ENCODE measurements at regions not wholly inside any gene's neighbourhood (a gene's known extent, or its start where the extent isn't known, plus 50 kb on each side); places are given as distances from the start of the nearest gene placed in this dataset.
A peak's percentile ranks its signal among the peaks of the same experiment; 100 is the strongest.
"Not testable (repeated sequence)": the region's sequence is repeated elsewhere in the genome, so short reads cannot be mapped to it uniquely, and the experiment has no call there.

DNA sequence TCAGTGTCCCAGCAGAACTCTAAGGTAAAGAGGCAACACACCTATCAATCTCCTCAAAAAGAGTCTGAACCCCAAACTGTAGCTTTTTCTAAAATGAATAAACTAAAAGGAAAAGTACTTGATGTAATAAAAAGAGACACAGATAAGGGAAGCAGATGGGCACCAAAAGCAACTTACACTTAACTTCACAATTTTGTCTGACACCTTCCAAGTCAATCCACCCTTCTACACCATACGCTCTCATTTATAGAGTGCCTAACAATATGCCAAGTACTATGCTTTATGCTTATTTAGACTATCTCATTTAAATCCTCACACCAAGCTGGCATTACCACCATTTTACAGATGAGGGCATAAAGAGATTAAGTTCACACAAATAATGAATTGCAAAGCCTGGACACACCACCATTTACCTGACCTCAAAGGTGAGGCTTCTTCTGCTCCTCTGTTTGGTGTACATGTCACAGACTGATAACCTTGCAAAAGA, 90.6 kb upstream of the DST start:
- Histone ChIP-seq H3K36me3 (ENCODE audit: control insufficient read depth in 3 of 3, insufficient read depth in 3 of 3, low read length in 3 of 3) (peaks cover 0 to 4% (median 3%) of the 10 kb centered on the region in 3 donors), H3K9ac (ENCODE audit: low read depth in 1 of 3, low read length in 3 of 3) (no peak overlapping the region), H3K27ac (ENCODE audit: low read depth, low read length) (no peak overlapping the region), H3K4me3 (ENCODE audit: low read length in 3 of 3) (no peak overlapping the region), H3K4me1 (ENCODE audit: control insufficient read depth in 3 of 3, insufficient read depth in 3 of 3, low read length in 3 of 3) (peaks cover 0 to 4% (median 0%) of the 10 kb centered on the region in 3 donors), H3K27me3 (ENCODE audit: control insufficient read depth in 3 of 3, insufficient read depth in 3 of 3, low read length in 3 of 3) (no peaks in the 10 kb centered on the region), H3K9me3 (ENCODE audit: control insufficient read depth in 3 of 3, low read length in 3 of 3) (no peaks in the 10 kb centered on the region)

GRCh38 chr6:56732517-56732916, 89.8 kb upstream of the DST start:
- no peak overlapping the region for H3K4me3 ChIP-seq (ENCODE audit: low read length in 3 of 3)
- no peaks in the 10 kb centered on the region for H3K9me3 ChIP-seq (ENCODE audit: control insufficient read depth in 3 of 3, low read length in 3 of 3)
- H3K9ac ChIP-seq (ENCODE audit: low read depth in 1 of 3, low read length in 3 of 3) = no peak overlapping the region
- H3K36me3 ChIP-seq (ENCODE audit: control insufficient read depth in 3 of 3, insufficient read depth in 3 of 3, low read length in 3 of 3) = peaks cover 0 to 4% (median 3%) of the 10 kb centered on the region in 3 donors
- H3K4me1 ChIP-seq (ENCODE audit: control insufficient read depth in 3 of 3, insufficient read depth in 3 of 3, low read length in 3 of 3) = peaks cover 0 to 7% (median 0%) of the 10 kb centered on the region in 3 donors
- no peak overlapping the region for H3K27ac ChIP-seq (ENCODE audit: low read depth, low read length)
- H3K27me3 ChIP-seq (ENCODE audit: control insufficient read depth in 3 of 3, insufficient read depth in 3 of 3, low read length in 3 of 3) = no peaks in the 10 kb centered on the region

- peaks cover 0 to 4% (median 3%) of the 10 kb centered on the region in 3 donors for H3K36me3 ChIP-seq (ENCODE audit: control insufficient read depth in 3 of 3, insufficient read depth in 3 of 3, low read length in 3 of 3)
- H3K9ac ChIP-seq (ENCODE audit: low read depth in 1 of 3, low read length in 3 of 3) = no peak overlapping the region
- H3K4me3 ChIP-seq (ENCODE audit: low read length in 3 of 3) = no peak overlapping the region
- H3K27ac ChIP-seq (ENCODE audit: low read depth, low read length) = no peak overlapping the region
- H3K27me3 ChIP-seq (ENCODE audit: control insufficient read depth in 3 of 3, insufficient read depth in 3 of 3, low read length in 3 of 3) = no peaks in the 10 kb centered on the region
- H3K9me3 ChIP-seq (ENCODE audit: control insufficient read depth in 3 of 3, low read length in 3 of 3) = no peaks in the 10 kb centered on the region
- H3K4me1 ChIP-seq (ENCODE audit: control insufficient read depth in 3 of 3, insufficient read depth in 3 of 3, low read length in 3 of 3) = peaks cover 0 to 15% (median 0%) of the 10 kb centered on the region in 3 donors
Observed at GRCh38 chr6:56730663-56731529, 88.2 kb upstream of the DST start.

GRCh38 chr6:56729719-56730118, 87.0 kb upstream of the DST start:
- Histone ChIP-seq H3K36me3 (ENCODE audit: control insufficient read depth in 3 of 3, insufficient read depth in 3 of 3, low read length in 3 of 3) (peaks cover 0 to 4% (median 3%) of the 10 kb centered on the region in 3 donors), H3K9me3 (ENCODE audit: control insufficient read depth in 3 of 3, low read length in 3 of 3) (no peaks in the 10 kb centered on the region), H3K9ac (ENCODE audit: low read depth in 1 of 3, low read length in 3 of 3) (no peak overlapping the region), H3K27ac (ENCODE audit: low read depth, low read length) (no peak overlapping the region), H3K4me3 (ENCODE audit: low read length in 3 of 3) (no peak overlapping the region), H3K27me3 (ENCODE audit: control insufficient read depth in 3 of 3, insufficient read depth in 3 of 3, low read length in 3 of 3) (no peaks in the 10 kb centered on the region), H3K4me1 (ENCODE audit: control insufficient read depth in 3 of 3, insufficient read depth in 3 of 3, low read length in 3 of 3) (peaks cover 3 to 25% (median 8%) of the 10 kb centered on the region in 3 donors)

GRCh38 chr6:56729166-56729565, 86.5 kb upstream of the DST start:
- not testable (repeated sequence) for H3K9ac ChIP-seq (ENCODE audit: low read depth in 1 of 3, low read length in 3 of 3); H3K36me3 ChIP-seq (ENCODE audit: control insufficient read depth in 3 of 3, insufficient read depth in 3 of 3, low read length in 3 of 3); H3K4me3 ChIP-seq (ENCODE audit: low read length in 3 of 3); H3K27me3 ChIP-seq (ENCODE audit: control insufficient read depth in 3 of 3, insufficient read depth in 3 of 3, low read length in 3 of 3); H3K9me3 ChIP-seq (ENCODE audit: control insufficient read depth in 3 of 3, low read length in 3 of 3); H3K27ac ChIP-seq (ENCODE audit: low read depth, low read length)
- H3K4me1 ChIP-seq (ENCODE audit: control insufficient read depth in 3 of 3, insufficient read depth in 3 of 3, low read length in 3 of 3) = peaks cover 3 to 29% (median 12%) of the 10 kb centered on the region in 3 donors

- no peaks in the 10 kb centered on the region for H3K27me3 ChIP-seq (ENCODE audit: control insufficient read depth in 3 of 3, insufficient read depth in 3 of 3, low read length in 3 of 3)
- peaks cover 3 to 29% (median 12%) of the 10 kb centered on the region in 3 donors for H3K4me1 ChIP-seq (ENCODE audit: control insufficient read depth in 3 of 3, insufficient read depth in 3 of 3, low read length in 3 of 3)
- H3K36me3 ChIP-seq (ENCODE audit: control insufficient read depth in 3 of 3, insufficient read depth in 3 of 3, low read length in 3 of 3) = no peaks in the 10 kb centered on the region
- H3K4me3 ChIP-seq (ENCODE audit: low read length in 3 of 3) = no peak overlapping the region
- no peaks in the 10 kb centered on the region for H3K9me3 ChIP-seq (ENCODE audit: control insufficient read depth in 3 of 3, low read length in 3 of 3)
- no peak overlapping the region for H3K27ac ChIP-seq (ENCODE audit: low read depth, low read length)
- no peak overlapping the region for H3K9ac ChIP-seq (ENCODE audit: low read depth in 1 of 3, low read length in 3 of 3)
Observed at GRCh38 chr6:56727097-56727850, 84.6 kb upstream of the DST start.

GRCh38 chr6:56725254-56725653, 82.6 kb upstream of the DST start:
- Histone ChIP-seq H3K4me1 (ENCODE audit: control insufficient read depth in 3 of 3, insufficient read depth in 3 of 3, low read length in 3 of 3) (peaks cover 3 to 25% (median 12%) of the 10 kb centered on the region in 3 donors), H3K27ac (ENCODE audit: low read depth, low read length) (no peak overlapping the region)

DNA sequence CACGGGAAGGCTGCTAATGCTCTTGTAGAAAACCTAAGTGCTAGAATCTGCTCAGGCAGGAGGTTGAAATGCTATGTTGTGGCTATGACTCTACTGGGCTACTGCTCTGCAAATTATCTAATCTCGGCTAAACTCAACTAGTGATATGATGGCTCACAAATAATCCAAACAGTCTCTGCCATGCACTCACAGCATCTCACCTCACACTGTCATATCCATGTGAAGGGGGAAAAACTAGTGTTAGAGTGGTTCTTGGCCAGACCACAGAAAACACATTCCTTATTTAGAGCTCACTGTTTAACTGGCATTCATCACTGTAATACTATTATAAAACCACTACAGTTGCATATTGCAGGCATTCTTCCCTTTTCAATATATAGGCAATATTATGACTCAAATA, 81.8 kb upstream of the DST start:
- Histone ChIP-seq H3K27ac (ENCODE audit: low read depth, low read length) (peak overlapping the region; percentile 21), H3K4me1 (ENCODE audit: control insufficient read depth in 3 of 3, insufficient read depth in 3 of 3, low read length in 3 of 3) (peaks cover 4 to 25% (median 12%) of the 10 kb centered on the region in 3 donors), H3K27me3 (ENCODE audit: control insufficient read depth in 3 of 3, insufficient read depth in 3 of 3, low read length in 3 of 3) (no peaks in the 10 kb centered on the region)

More at GRCh38 chr6:56725254-56725653, 82.6 kb upstream of the DST start:
- no peaks in the 10 kb centered on the region for H3K36me3 ChIP-seq (ENCODE audit: control insufficient read depth in 3 of 3, insufficient read depth in 3 of 3, low read length in 3 of 3)
- no peak overlapping the region for H3K4me3 ChIP-seq (ENCODE audit: low read length in 3 of 3)
- H3K9ac ChIP-seq (ENCODE audit: low read depth in 1 of 3, low read length in 3 of 3) = no peak overlapping the region
- H3K27me3 ChIP-seq (ENCODE audit: control insufficient read depth in 3 of 3, insufficient read depth in 3 of 3, low read length in 3 of 3) = no peaks in the 10 kb centered on the region
- H3K9me3 ChIP-seq (ENCODE audit: control insufficient read depth in 3 of 3, low read length in 3 of 3) = no peaks in the 10 kb centered on the region

DNA sequence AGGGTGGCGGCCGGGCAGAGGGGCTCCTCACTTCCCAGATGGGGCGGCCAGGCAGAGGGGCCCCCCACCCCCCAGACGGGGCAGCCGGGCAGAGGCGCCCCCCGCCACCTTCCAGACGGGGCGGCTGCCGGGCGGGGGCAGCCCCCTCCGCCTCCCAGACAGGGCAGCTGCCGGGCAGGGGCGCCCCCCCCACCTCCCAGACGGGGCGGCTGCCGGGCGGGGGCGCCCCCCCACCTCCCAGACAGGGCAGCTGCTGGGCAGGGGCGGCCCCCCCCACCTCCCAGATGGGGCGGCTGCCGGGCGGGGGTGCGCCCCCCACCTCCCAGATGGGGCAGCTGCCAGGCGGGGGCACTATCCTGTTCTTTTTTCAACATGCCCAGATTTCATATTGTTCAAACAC, 78.2 kb upstream of the DST start:
- Histone ChIP-seq H3K27ac (ENCODE audit: low read depth, low read length) (no peak overlapping the region), H3K36me3 (ENCODE audit: control insufficient read depth in 3 of 3, insufficient read depth in 3 of 3, low read length in 3 of 3) (no peaks in the 10 kb centered on the region), H3K9ac (ENCODE audit: low read depth in 1 of 3, low read length in 3 of 3) (no peak overlapping the region), H3K4me3 (ENCODE audit: low read length in 3 of 3) (no peak overlapping the region), H3K4me1 (ENCODE audit: control insufficient read depth in 3 of 3, insufficient read depth in 3 of 3, low read length in 3 of 3) (peaks cover 5 to 19% (median 12%) of the 10 kb centered on the region in 3 donors), H3K9me3 (ENCODE audit: control insufficient read depth in 3 of 3, low read length in 3 of 3) (no peaks in the 10 kb centered on the region), H3K27me3 (ENCODE audit: control insufficient read depth in 3 of 3, insufficient read depth in 3 of 3, low read length in 3 of 3) (no peaks in the 10 kb centered on the region)

More for the DNA sequence above, 81.8 kb upstream of the DST start:
- no peaks in the 10 kb centered on the region for H3K36me3 ChIP-seq (ENCODE audit: control insufficient read depth in 3 of 3, insufficient read depth in 3 of 3, low read length in 3 of 3)
- no peak overlapping the region for H3K4me3 ChIP-seq (ENCODE audit: low read length in 3 of 3)
- H3K9me3 ChIP-seq (ENCODE audit: control insufficient read depth in 3 of 3, low read length in 3 of 3) = no peaks in the 10 kb centered on the region
- no peak overlapping the region for H3K9ac ChIP-seq (ENCODE audit: low read depth in 1 of 3, low read length in 3 of 3)

DNA sequence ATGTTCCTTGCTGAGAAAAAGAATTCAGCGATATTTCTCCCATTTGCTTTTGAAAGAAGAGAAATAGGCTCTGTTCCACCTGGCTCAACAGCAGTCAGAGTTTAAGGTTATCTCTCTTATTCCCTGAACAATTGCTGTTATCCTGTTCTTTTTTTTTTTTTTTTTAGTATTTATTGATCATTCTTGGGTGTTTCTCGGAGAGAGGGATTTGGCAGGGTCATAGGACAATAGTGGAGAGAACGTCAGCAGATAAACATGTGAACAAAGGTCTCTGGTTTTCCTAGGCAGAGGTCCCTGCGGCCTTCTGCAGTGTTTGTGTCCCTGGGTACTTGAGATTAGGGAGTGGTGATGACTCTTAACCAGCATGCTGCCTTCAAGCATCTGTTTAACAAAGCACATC, 77.5 kb upstream of the DST start:
- H3K27me3 ChIP-seq (ENCODE audit: control insufficient read depth in 3 of 3, insufficient read depth in 3 of 3, low read length in 3 of 3); H3K9ac ChIP-seq (ENCODE audit: low read depth in 1 of 3, low read length in 3 of 3); H3K36me3 ChIP-seq (ENCODE audit: control insufficient read depth in 3 of 3, insufficient read depth in 3 of 3, low read length in 3 of 3); H3K4me3 ChIP-seq (ENCODE audit: low read length in 3 of 3); H3K9me3 ChIP-seq (ENCODE audit: control insufficient read depth in 3 of 3, low read length in 3 of 3); H3K27ac ChIP-seq (ENCODE audit: low read depth, low read length): not testable (repeated sequence)
- H3K4me1 ChIP-seq (ENCODE audit: control insufficient read depth in 3 of 3, insufficient read depth in 3 of 3, low read length in 3 of 3) = peaks cover 11 to 21% (median 13%) of the 10 kb centered on the region in 3 donors
